Trophoblast cell (in vitro differentiated cells and primary cell): ENCODE measurements at regions not wholly inside any gene's neighbourhood (a gene's known extent, or its start where the extent isn't known, plus 50 kb on each side); places are given as distances from the start of the nearest gene placed in this dataset.

Experiments
- DNase-seq, 2 donors: peaks; one replicate each; pipeline ENCODE4 v3.0.0-alpha.2; 2016
- H2AFZ ChIP-seq: 2 replicates; pipeline ENCODE4 v1.6.1; 2013; ENCODE audit warnings: low read length, moderate library complexity, mild to moderate bottlenecking; ENCODE audit not compliant: insufficient read depth, poor library complexity
- H2AK5ac ChIP-seq: 2 replicates; pipeline ENCODE4 v1.6.1; 2013; ENCODE audit warnings: mild to moderate bottlenecking, low read length
- H2BK120ac ChIP-seq: 2 replicates; pipeline ENCODE4 v1.6.1; 2013; ENCODE audit warnings: low read length, mild to moderate bottlenecking, moderate library complexity; ENCODE audit not compliant: insufficient read depth, poor library complexity
- H2BK12ac ChIP-seq: 2 replicates; pipeline ENCODE4 v1.6.1; 2013; ENCODE audit warnings: mild to moderate bottlenecking, low read length, moderate library complexity
- H2BK5ac ChIP-seq: 2 replicates; pipeline ENCODE4 v1.6.1; 2013; ENCODE audit warnings: low read length, low read depth, moderate library complexity, mild to moderate bottlenecking; ENCODE audit not compliant: poor library complexity
- H3K14ac ChIP-seq: 2 replicates; pipeline ENCODE4 v1.6.1; 2013; ENCODE audit warnings: mild to moderate bottlenecking, low read length
- H3K18ac ChIP-seq: 2 replicates; pipeline ENCODE4 v1.6.1; 2013; ENCODE audit warnings: mild to moderate bottlenecking, low read length
- H3K23ac ChIP-seq: 2 replicates; pipeline ENCODE4 v1.6.1; 2013; ENCODE audit warnings: low read length
- H3K27ac ChIP-seq: 2 replicates; pipeline ENCODE4 v1.5.1; 2013; ENCODE audit warnings: low read depth, mild to moderate bottlenecking, inconsistent platforms, low read length, moderate library complexity
- H3K27me3 ChIP-seq: 2 replicates; pipeline ENCODE4 v1.6.1; 2013; ENCODE audit warnings: inconsistent platforms, mild to moderate bottlenecking, low read length, moderate library complexity; ENCODE audit not compliant: insufficient read depth
- H3K36me3 ChIP-seq, 2 experiments: 1 replicate in 1 of 2; 2 replicates in 1 of 2; pipeline ENCODE4 v1.6.1; 2013; ENCODE audit warnings: low read length in 2 of 2, mild to moderate bottlenecking in 2 of 2, moderate library complexity in 1 of 2; ENCODE audit not compliant: insufficient read depth in 2 of 2, control insufficient read depth in 1 of 2
- H3K4ac ChIP-seq: 2 replicates; pipeline ENCODE4 v1.6.1; 2013; ENCODE audit warnings: low read depth, mild to moderate bottlenecking, low read length, moderate library complexity
- H3K4me1 ChIP-seq, 2 experiments: 1 replicate in 1 of 2; 2 replicates in 1 of 2; pipeline ENCODE4 v1.6.1; 2013; ENCODE audit warnings: low read length in 2 of 2, mild to moderate bottlenecking in 2 of 2, moderate library complexity in 1 of 2; ENCODE audit not compliant: insufficient read depth in 2 of 2, control insufficient read depth in 1 of 2
- H3K4me2 ChIP-seq: 2 replicates; pipeline ENCODE4 v1.6.1; 2013; ENCODE audit warnings: inconsistent platforms, mild to moderate bottlenecking, low read length, moderate library complexity
- H3K4me3 ChIP-seq: 2 replicates; pipeline ENCODE4 v1.5.1; 2013; ENCODE audit warnings: mild to moderate bottlenecking, low read depth, low read length, inconsistent platforms
- H3K79me1 ChIP-seq: one replicate; pipeline ENCODE4 v1.6.1; 2013; ENCODE audit warnings: low read length
- H3K79me2 ChIP-seq: 2 replicates; pipeline ENCODE4 v1.6.1; 2013; ENCODE audit warnings: low read length, mild to moderate bottlenecking; ENCODE audit not compliant: control insufficient read depth, insufficient read depth, poor library complexity
- H3K9ac ChIP-seq: 2 replicates; pipeline ENCODE4 v1.6.1; 2013; ENCODE audit warnings: mild to moderate bottlenecking, low read length
- H3K9me3 ChIP-seq: 2 replicates; pipeline ENCODE4 v1.6.1; 2013; ENCODE audit warnings: low read depth, mild to moderate bottlenecking, control low read depth, inconsistent platforms, low read length; ENCODE audit not compliant: insufficient read depth
- H4K12ac ChIP-seq: 2 replicates; pipeline ENCODE4 v1.6.1; 2013; ENCODE audit warnings: low read depth, mild to moderate bottlenecking, low read length, moderate library complexity
- H4K8ac ChIP-seq: 2 replicates; pipeline ENCODE4 v1.6.1; 2013; ENCODE audit warnings: low read depth, mild to moderate bottlenecking, low read length, moderate library complexity
- H4K91ac ChIP-seq: one replicate; pipeline ENCODE4 v1.6.1; 2013; ENCODE audit warnings: low read depth, mild to moderate bottlenecking, low read length, moderate library complexity
- WGBS: extraction: QIAGEN DNeasy Blood & Tissue Kit; methylation state at CpG from one replicate; pipeline ENCODE4 v1.1.7; 2013; ENCODE audit warnings: missing lambda C conversion rate; ENCODE audit not compliant: insufficient read length, insufficient coverage; ENCODE audit errors: extremely low coverage; 5-methylcytosine and 5-hydroxymethylcytosine counted together

DNA sequence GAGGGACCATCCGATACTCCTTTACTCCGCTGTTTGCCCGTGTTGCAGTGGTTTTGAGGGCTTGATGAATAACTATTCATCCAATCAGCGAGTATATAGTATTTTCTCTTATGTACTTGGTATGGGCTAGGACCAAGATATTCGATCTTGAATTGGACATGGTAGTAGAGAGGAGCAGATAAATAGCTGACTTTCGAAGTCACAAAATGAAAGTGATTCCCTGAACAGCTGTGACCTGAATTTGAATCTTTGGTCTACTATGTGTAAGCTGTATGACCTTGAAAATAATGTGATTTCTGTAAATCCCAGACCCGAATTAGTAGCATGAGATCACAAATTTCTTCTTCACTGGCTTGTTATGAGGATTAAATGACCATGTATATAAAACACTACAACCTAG is 134.4 kb downstream of the TUSC1 start:
- Histone ChIP-seq H3K14ac (no peak overlapping the region), H3K36me3 (no peaks in the 10 kb centered on the region), H3K79me2 (no peaks in the 10 kb centered on the region), H2BK120ac (no peak overlapping the region), H3K23ac (no peak overlapping the region), H3K27me3 (no peaks in the 10 kb centered on the region), H2BK5ac (no peak overlapping the region), H4K12ac (no peak overlapping the region), H2AFZ (no peak overlapping the region), H3K4ac (no peak overlapping the region), H3K18ac (no peak overlapping the region), H3K4me1 (peaks cover 2 to 3% of the 10 kb centered on the region in 2 experiments), H2BK12ac (no peak overlapping the region), H4K91ac (no peak overlapping the region), H3K4me3 (no peak overlapping the region), H2AK5ac (no peak overlapping the region), H3K9me3 (no peaks in the 10 kb centered on the region), H3K27ac (no peak overlapping the region), H4K8ac (no peak overlapping the region), H3K9ac (no peak overlapping the region), H3K79me1 (no peaks in the 10 kb centered on the region), H3K4me2 (no peak overlapping the region)
- DNase-seq, result no peak
- WGBS, result no CpG with 5 or more reads among the region's 7 CpGs

DNA sequence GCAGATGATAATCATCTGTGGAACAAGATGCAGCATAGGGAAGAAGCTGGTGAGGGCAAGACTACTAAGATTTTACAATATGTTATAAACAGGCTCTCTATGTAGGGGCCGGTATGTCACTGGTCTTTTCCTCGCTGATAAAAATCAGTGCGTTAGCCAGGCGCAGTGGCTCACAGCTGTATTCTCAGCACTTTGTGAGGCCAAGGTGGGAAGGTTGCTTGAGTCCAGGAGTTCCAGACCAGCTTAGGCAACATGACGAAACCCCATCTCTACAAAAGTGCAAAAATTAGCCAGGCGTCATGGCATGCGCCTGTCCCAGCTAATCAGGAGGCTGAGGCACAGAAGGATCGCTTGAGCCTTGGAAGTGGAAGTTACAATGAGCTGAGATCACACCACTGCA is 135.9 kb downstream of the TUSC1 start:
- WGBS, result no CpG with 5 or more reads among the region's 8 CpGs
- H2BK5ac ChIP-seq, result no peak overlapping the region
- no peak overlapping the region for H3K4me2 ChIP-seq
- no peaks in the 10 kb centered on the region for H3K27me3 ChIP-seq
- no peaks in the 10 kb centered on the region for H3K9me3 ChIP-seq
- H4K8ac ChIP-seq, result no peak overlapping the region
- H3K9ac ChIP-seq, result no peak overlapping the region
- no peak overlapping the region for H3K18ac ChIP-seq
- no peak overlapping the region for H3K27ac ChIP-seq
- H4K91ac ChIP-seq, result no peak overlapping the region
- H3K79me1 ChIP-seq, result no peaks in the 10 kb centered on the region
- peak; percentile 85 to 92 for DNase-seq
- H2AFZ ChIP-seq, result no peak overlapping the region
- H3K14ac ChIP-seq, result no peak overlapping the region
- no peak overlapping the region for H4K12ac ChIP-seq
- no peaks in the 10 kb centered on the region for H3K36me3 ChIP-seq
- no peak overlapping the region for H2BK120ac ChIP-seq
- no peak overlapping the region for H3K23ac ChIP-seq
- no peak overlapping the region for H2AK5ac ChIP-seq
- no peak overlapping the region for H2BK12ac ChIP-seq
- H3K4me1 ChIP-seq, result peaks cover 2 to 3% of the 10 kb centered on the region in 2 experiments
- H3K4ac ChIP-seq, result no peak overlapping the region
- no peak overlapping the region for H3K4me3 ChIP-seq
- H3K79me2 ChIP-seq, result no peaks in the 10 kb centered on the region

- Histone ChIP-seq H3K36me3 (no peaks in the 10 kb centered on the region), H2AFZ (no peak overlapping the region), H3K27me3 (no peaks in the 10 kb centered on the region), H4K8ac (no peak overlapping the region), H2BK12ac (no peak overlapping the region), H3K23ac (no peak overlapping the region), H2AK5ac (no peak overlapping the region), H3K4ac (no peak overlapping the region), H3K27ac (no peak overlapping the region), H3K79me1 (no peaks in the 10 kb centered on the region), H3K9ac (no peak overlapping the region), H3K18ac (no peak overlapping the region), H2BK5ac (no peak overlapping the region), H3K4me2 (no peak overlapping the region), H2BK120ac (no peak overlapping the region), H3K4me1 (peaks cover 2 to 3% of the 10 kb centered on the region in 2 experiments), H3K4me3 (no peak overlapping the region), H3K9me3 (no peaks in the 10 kb centered on the region), H3K14ac (no peak overlapping the region), H3K79me2 (no peaks in the 10 kb centered on the region), H4K91ac (no peak overlapping the region), H4K12ac (no peak overlapping the region)
- DNase-seq, result no peak
- WGBS, result no CpG with 5 or more reads among the region's 2 CpGs
These were observed 140.4 kb downstream of the TUSC1 start for GRCh38 chr9:25537808-25538207.

DNA sequence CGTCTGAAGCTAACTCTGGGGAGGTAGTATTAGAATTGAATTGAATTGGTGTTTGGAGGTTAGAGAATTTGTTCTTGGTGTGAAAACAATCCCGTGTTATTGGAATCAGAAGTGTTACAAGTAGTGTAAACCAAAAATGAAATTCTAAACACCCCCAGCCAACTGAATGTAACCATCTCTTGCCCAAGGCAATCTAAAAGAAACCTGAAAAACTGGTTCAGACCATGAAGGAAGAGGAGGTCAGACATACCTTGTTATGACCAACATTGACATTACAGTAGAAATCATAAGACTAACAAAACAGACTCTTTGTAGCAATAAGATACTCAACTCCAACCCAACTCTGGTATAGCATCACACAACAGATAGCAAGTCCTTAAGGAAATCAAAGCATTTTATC is 159.0 kb downstream of the TUSC1 start:
- H3K4me1 ChIP-seq, result peaks cover 2 to 7% of the 10 kb centered on the region in 2 experiments
- H3K79me1 ChIP-seq, result peaks cover 10% of the 10 kb centered on the region
- H4K8ac ChIP-seq, result peak overlapping the region; percentile 73
- WGBS, result no CpG with 5 or more reads among the region's 2 CpGs
- no peaks in the 10 kb centered on the region for H3K36me3 ChIP-seq
- no peak overlapping the region for H3K4me3 ChIP-seq
- H3K9me3 ChIP-seq, result no peaks in the 10 kb centered on the region
- H3K79me2 ChIP-seq, result no peaks in the 10 kb centered on the region
- H4K91ac ChIP-seq, result peak overlapping the region; percentile 92
- H2BK12ac ChIP-seq, result no peak overlapping the region
- H3K18ac ChIP-seq, result no peak overlapping the region
- peak overlapping the region; percentile 18 for H3K4me2 ChIP-seq
- H3K14ac ChIP-seq, result no peak overlapping the region
- H2AFZ ChIP-seq, result no peak overlapping the region
- no peak overlapping the region for H2AK5ac ChIP-seq
- peak overlapping the region; percentile 66 for H2BK120ac ChIP-seq
- DNase-seq, result peak; percentile 47 to 95
- peak overlapping the region; percentile 64 for H3K27ac ChIP-seq
- peak overlapping the region; percentile 79 for H2BK5ac ChIP-seq
- no peak overlapping the region for H4K12ac ChIP-seq
- H3K27me3 ChIP-seq, result no peaks in the 10 kb centered on the region
- H3K9ac ChIP-seq, result no peak overlapping the region
- no peak overlapping the region for H3K23ac ChIP-seq
- no peak overlapping the region for H3K4ac ChIP-seq
